ENCODE measurements at regions not wholly inside any gene's neighbourhood (a gene's known extent, or its start where the extent isn't known, plus 50 kb on each side); places are given as distances from the start of the nearest gene placed in this dataset.

DNA sequence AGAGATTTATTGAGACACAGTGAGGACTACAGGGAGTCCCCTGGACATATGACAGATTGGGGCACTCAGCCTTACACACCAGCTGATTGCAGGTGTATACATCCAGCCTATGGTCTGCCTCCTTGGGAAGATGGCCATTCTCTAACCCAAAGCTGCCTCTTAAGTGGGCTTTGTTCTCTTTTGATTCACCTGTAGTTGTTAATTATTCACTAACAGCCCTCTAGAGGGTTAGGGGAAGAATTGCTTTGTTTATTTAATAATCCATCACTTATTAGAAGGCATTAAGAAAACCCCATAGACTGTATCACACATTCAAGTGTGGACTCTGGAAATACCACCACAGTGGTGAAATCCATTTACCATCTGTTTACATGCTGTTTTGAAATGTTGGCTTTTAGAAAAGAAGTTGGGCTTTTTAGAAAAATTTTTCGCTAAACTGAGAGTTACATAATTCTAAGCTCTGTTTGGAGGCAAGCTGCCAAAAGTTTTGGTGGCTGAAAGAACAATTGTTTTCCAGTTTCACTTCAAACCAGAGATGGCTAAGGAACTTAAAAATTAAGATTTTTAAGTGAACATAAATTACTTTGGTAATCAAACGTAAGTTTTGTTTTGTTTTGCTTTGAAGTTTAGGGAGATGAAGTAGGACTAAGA, 379.1 kb downstream of the ADRA2A start:
- DNase-seq, result no peak

DNA sequence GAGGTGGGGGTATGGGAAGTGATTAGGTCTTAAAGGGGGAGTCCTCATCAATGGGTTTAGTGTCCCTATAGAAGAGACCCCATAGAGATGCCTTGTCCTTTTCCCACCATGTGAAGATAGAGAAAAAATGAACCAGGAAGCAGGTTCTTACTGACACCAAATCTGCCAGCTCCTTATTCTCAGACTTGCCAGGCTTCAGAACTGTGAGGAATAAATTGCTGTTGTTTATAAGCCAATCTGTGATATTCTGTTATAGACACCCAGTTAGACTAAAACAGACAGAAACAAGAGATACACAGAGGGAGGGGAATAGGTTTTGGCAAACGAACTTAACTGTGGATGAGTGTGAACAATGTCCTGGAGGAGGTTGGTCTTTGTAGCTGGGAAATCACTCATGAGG, 381.4 kb downstream of the ADRA2A start:
- no peak for DNase-seq

DNA sequence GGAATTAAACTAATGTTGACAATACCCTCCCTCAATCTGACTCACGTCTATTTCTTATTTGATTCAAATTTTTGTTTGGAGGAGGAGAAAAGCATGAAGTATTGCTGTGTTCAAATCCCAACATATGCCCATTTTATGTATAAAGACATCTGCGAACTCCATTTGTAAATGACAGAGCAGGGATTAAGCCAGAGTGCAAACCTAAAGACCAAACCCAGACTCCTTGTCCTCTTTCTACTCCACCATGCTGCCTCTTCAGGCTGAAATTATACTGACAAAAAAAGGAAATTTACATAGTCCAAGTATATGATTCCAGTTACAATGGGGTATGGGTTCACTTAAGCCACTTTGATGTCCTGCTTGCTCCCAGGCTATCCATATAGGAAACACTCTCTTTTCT, 383.1 kb downstream of the ADRA2A start:
- no peak for DNase-seq

DNA sequence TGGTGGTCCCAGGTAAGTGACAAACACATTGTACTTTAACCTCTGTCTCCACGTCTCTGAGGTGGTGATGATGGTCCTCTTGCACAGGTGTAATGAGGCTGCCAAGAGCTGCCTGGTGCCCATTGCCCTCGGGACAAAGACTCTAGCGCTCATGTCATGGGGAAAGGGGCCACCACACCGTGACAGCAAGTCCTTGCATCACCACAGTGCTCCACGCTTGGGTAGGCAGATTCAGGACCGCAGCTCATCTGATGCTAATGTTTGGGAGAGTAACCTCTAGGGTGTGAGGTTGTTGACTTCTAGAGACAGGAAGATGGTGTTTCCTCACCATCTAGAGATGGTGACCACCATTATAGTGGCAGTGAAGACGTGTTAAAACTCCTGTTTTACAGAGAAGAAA, 395.6 kb downstream of the ADRA2A start:
- DNase-seq, result no peak

DNA sequence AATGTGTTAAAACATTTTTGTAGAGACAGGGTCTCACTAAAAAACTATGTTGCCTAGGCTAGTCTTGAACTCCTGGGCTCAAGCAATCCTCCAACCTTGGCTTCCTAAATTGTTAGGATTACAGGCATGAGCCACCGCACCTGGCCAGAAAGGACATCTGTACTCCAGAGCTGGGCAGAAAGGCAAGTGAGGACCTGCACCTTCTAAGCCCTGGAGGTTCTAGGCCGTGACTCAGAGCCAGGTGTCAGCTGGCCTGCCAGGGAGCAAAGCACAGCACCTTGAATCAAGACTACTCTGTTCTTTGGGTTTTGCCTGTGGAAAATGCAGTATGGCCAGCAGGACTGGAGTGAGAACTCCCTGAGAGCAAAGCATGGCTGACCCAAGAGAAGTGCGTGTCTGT, 396.5 kb downstream of the ADRA2A start:
- no peak for DNase-seq

DNA sequence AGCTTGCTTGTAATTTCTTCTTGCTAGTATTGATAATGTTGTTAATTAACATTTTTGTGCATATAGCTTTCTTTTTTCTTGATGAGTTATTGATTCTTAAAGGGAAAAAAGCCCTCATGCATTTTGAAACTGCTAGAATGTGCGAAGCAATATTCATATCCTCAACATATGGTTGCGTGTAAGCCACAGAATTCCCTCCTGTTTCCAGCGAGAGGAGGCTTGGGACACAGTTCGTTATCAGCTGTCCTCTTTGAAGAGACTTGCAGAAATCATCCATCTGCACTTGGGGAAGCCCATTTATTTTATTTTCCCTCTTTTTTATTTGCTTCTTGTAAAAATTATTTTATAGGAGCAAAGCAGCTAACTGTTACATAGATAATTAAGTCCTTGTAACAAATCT, 398.0 kb downstream of the ADRA2A start:
- DNase-seq, result no peak

DNA sequence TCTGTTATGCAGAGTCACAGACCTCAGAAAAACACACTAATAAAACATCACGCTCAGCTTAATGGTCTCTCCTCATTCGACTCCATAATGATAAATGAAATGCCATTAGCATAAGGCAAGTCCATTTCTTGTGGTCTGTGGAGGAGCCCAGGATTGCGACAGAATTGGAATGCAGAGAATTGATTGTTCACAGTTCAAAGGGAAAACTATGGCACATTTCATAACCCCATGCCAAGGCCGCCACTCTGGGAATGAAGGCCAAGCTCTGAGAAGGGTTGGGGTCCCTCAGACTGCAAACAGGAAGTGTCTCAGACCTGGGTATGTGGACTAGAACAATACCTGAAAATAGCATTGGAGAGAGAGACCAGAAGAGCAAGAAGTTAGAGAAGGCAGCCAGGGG, 398.9 kb downstream of the ADRA2A start:
- no peak for DNase-seq

DNA sequence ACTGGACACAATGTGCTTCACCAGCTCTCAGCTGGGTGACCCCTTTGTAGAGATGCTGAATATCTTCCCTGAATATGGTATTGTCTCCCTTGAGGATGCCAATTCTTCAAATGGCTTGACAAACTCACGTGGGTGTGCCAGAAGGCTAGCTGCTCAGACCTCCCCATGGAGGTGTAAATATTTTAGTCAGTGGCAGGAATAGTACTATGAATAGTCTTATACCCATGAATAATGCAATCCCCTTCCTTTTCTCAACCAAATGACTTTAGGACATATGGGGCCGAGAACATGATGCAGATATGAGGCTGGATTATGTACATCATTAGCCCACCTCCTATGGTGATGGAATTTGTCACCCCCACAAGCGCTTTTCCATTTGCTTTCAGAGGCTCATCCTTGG, 401.8 kb downstream of the ADRA2A start:
- DNase-seq, result no peak

DNA sequence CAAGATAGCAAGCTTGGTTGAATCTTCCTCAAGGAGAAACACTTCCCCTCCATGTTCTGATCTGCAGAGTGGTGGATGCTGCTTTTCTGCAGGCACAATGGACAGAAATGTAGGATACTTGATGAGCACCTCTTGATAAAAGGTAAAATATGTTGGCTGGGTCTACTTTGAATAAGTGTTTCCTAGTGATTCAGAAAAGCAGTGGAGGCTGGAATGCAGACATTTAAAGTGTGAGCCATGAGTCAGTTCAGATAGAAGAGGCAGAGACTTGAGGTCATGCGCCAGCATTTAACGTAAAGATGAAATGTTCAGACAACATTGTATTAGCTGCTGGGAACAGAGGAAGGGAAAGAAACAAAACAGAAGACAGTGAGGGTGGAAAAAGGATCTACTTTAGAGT, 403.1 kb downstream of the ADRA2A start:
- DNase-seq, result no peak

DNA sequence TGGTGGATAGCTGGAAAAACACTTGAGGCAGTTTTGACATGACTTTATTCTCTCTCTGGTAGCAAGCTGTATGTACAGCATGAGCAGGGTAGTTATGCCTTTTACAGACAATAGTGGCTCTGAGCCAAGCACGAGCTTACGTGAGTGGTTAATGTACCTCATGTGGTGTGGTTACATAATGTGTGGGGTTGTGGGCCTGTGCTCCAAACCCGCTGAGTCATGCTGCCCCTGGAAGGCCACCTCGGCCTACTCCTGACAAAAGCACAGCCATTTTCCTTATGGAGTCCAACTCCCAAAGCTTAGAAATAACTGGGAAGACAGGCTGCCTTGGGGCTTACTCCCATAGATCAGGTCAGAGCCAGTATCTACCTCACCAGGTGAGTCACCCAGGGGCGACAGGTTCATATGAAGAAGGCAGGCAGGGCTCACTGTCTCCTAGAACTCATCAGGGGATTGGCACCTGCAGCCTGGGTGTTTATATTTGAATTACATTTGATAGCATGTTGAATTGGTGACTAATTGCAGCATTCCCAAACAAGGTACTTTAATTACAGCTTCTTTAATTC, 404.5 kb downstream of the ADRA2A start:
- DNase-seq, result no peak

DNA sequence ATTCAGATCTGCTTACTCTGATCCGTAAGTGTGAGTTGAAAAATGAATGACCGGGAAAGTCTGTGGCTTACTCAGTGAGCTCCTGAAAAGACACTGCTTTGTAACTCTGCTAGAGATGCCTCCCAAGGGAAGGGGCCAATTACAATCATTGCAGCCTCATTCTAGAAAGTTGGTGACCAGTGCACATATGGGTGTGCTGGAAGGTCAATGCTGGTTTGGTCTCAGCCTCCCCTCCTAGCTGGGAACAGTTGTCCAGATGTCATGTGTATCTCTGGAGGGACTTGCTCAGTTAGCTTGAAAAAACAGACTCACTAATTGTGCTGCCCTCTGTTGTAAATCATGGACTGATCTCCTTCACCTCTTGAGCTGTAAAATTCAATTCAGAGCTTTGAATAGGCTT, 405.0 kb downstream of the ADRA2A start:
- DNase-seq, result no peak

DNA sequence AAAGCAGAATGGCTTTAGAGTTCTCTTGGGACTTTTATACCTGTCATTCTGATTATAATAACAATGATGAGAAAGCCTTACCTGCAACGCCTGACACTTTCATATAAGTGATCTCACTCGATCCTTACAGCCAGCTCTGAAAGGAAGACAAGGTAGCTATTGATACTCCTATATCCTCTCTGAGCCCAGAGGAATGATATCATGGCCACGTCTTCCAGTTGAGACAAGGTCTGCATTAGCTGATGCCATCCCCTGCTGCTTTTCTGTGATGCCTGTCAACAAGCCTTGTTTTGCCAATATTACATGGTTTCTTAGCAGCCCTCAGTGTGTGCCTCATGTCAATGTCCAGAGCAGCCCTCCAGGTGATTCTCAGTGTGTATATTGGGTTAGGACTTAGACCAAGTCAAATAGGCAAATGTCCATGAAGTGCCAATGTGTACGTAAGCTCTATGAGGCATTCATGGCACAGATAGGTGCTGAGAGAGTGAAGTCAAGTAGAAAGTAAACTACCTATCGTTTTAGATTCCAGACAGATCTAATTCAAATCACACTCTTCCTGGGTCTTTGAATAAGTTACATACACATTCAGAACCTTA, 405.9 kb downstream of the ADRA2A start:
- no peak for DNase-seq

DNA sequence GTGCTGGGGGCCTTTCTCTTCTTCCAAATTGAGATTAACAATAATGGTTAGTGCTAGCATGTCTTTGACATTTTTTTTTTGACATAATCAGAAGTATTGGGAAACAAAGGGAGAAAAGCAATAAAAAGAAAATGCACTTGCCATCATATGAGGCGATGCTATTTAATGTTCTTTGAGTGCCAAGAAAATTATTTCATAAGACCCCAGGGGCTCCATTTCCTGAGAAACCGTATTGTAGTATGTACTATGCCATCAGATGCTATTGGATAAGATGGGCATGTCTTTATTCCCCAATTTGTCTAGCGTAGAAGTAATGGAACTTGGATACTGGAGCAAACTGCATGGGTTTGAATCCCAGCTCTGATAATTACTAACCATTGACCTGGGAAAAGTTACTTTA, 408.9 kb downstream of the ADRA2A start:
- no peak for DNase-seq

DNA sequence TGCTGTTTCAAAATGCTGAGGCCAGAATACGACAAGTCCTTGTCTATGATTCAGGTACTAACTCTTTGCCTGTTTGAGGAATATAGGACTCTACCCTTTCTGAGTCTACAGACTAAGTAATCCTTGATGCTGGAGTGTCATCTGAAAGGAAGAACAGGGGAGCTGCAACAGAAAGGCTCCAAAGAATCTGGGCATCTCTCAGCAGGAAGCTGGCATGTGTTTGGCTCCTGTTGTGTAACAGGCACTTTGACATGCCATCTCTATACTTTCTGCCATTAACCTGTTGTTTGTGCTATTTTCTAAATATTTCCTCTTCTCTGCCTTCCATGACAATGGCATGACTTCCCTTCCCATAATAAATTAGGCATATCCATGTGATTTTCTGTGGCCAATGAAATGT, 409.5 kb downstream of the ADRA2A start:
- DNase-seq, result no peak

DNA sequence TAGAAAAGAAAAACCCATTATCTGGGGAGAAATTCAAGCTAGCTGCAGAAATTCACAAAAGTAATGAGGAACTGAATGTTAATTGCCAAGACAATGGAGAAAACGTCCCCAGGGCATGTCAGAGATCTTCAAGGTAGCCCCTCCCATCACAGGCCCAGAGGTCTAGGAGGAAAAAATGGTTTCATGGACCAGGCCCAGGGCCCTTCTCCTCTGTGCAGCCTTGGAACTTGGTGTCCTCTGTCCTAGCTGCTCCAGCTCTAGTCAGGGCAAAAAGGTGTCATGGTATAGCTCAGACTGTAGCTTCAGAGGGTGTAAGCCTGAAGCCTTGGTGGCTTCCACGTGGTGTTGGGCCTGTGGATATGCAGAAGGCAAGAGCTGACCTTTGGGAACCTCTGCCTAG, 411.8 kb downstream of the ADRA2A start:
- no peak for DNase-seq

DNA sequence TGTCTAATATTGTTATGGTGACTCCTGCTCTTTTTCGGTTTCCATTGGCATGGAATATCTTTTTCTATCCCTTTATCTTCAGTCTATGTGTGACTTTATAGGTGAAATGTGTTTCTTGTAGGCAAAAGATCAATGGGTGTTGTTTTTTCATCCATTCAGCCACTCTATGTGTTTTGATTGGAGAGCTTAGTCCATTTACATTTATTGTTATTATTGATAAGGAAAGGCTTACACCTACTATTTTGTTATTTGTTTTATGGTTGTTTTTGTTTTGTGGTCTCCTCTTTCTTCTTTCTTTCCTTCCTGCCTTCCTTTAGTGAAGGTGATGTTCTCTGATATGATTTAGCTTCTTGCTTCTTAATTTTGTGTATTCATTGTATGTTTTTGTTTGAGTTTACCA, 414.3 kb downstream of the ADRA2A start:
- DNase-seq, result no peak

DNA sequence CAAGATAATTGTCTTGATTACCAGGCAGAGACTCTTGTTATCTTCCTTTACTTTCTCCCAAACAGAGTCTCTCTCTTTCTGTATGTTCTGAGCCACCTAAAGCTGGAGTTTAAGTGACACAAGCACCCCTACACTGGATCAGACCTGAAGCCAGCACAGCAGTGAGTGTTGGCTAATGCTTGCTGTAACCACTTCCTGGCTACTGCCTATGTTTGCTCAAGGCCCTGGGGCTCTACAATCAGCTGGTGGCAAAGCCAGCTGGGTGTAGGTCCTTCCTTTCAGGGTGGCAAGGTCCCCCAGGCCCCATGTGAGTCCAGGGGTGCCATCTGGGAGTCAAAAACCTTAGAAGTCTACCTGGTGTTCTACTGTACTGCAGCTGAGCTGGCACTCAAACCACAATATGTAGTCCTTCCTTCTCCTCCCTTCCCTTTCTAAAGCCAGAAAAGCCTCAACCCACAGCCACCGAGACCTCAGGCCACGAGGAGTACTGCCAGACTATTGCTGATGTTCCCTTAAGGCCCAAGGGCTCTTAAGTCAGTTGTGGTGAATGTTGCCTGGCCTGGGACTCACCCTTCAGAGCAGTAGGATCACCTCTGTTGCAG, 416.3 kb downstream of the ADRA2A start:
- no peak for DNase-seq

DNA sequence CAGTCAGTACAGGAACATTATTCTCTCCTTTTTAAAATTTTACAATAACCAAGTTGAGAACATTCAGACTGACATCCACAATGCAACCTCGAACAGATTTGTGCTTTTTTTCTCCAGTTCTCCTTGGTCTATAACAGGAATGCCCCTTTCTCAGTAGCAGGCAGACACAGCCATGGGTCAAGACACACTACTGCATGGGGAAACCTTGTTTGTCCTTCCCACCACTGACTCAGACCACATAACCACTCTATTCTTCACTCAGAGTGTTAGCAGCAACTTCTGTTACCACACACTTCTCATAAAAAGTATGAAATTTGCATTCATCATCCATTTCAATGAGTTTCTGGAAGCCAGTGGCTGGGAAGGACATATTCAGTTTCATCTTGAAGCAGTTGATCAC, 421.7 kb downstream of the ADRA2A start:
- DNase-seq, result no peak

DNA sequence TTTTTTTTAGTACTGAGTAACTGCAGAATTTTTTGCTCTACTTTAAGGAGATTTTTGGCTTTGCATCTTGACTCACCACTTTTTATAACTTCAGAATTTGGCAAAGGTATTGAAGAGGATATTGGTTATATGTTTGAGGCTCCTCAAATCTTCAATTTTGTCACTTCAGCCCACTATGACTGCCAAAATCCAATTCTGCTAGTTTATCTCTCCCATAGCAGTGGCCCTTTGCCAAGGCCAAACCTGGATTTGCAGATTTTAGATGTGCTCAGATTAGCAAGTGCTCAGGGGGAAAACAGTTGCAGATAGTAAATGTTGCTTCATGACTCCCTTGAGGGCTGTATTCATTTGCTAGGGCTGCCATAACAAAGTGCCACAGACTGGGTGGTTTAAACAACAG, 427.5 kb downstream of the ADRA2A start:
- DNase-seq, result no peak

DNA sequence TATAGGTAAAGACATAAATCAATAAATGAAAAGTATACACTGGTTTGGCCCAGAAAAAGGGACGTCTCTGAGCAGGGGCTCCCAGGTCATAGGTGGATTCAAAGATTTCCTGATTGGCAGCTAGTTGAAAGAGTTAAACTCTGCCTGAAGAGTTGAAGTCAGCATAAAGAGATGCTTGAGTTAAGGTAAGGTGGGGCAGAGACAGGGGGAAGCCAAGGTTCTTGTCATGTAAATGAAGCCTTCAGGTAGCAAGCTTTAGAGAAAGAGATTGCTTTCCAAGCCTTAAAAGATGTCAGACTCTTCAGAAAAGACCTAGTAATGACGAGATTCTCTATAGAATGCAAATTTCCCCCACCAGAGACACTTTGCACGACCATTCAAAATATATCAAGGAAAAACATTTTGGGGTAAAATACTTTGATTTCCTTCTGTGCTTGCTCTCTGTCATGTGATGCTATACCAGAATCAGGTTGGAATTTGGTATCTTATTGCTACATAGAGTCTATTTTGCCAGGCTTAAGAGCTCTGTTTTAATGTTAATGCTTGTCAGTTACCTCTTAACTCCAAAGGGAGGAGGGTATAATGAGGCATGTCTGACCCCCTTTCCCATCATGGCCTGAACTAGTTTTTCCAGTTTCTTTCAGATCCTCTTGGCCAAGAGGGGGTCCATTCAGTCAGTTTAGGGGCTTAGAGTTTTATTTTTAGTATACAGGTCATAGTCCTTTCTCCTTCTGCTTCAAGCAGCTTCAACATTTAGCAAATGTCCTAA, 429.6 kb downstream of the ADRA2A start:
- no peak for DNase-seq

DNA sequence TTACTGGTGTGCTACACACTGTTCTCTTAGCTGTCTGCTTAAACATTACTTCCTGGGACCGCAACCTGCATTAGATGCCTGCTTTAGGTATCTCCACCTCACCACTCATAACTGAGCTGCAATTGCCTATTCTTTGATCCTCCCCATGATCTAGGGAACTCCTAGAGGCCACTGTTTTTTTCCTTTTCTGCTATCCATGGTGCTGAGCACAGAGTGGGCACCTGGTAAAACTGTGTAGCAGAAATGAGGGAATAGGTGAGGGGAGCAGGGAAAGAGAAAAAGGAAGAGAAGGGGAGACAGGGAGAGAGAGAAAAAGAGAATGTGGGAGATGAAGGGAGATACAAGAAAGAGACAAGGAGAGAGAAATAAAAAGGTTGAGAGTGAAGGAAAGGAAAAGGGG, 434.9 kb downstream of the ADRA2A start:
- no peak for DNase-seq

DNA sequence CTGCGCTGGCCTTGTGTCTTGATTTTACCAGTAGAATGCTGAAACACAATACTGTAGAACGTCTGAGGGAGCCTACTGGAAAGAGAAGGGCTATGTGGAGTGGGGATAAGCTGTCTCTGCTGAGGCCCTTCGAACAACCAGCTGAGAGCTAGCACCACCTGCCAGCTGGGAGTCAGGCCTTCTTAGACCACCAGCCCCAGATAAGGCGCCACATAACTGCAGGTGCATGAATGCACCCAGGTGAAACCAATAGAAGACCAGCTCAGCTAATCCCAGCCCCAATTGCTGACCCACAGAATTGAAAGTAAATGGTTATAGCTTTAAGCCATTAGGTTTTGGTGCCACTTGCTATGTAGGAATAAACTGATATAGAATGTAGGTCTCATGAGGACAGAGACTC, 438.4 kb downstream of the ADRA2A start:
- DNase-seq, result no peak

DNA sequence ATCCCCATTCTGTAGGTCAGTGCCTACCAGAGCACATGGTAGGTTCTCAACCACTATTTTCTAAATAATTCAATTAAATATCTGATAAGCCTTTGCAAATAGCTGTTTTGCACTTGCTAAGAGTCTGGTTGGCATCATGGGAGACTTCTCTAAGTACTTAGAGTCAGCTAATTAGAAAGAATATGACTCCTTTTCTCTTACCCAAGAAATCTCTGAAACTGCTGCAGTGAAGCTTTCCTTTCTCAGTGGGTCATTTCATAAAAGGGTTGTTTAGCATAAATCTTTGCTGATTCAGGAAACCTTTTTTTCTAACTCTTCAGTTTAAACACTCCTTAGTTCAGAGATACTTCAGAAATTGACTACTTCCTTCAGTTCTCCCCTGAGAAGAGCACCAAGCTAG, 438.9 kb downstream of the ADRA2A start:
- DNase-seq, result no peak

DNA sequence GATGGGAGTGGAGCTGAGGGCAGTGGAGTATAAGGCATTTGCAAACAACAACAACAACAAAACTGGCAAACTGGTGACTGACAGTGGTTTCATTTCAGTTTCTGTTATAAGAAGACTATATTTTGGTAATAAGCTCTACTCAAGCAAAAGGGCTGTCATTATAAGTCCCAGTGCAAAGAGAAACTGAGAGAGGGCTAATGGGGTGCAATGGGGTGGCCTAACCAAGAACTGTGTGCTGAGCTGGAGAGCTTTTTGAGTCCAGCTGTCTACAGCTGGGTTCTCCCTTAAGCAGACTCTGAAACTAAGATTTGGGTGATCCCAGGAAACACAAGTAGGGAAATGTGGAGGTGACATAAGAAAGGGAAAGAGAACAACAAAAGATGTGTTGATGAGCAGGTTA, 439.3 kb downstream of the ADRA2A start:
- DNase-seq, result no peak
